ENCODE measurements at regions not wholly inside any gene's neighbourhood (a gene's known extent, or its start where the extent isn't known, plus 50 kb on each side); places are given as distances from the start of the nearest gene placed in this dataset.

- no peak for TF ChIP-seq CTCF (conservative IDR thresholded peaks at IDR 0.05; ENCODE audit: low read depth, low read length)
- TF ChIP-seq RFX5 (IDR thresholded peaks at IDR 0.05; ENCODE audit: low read depth, low read length), result no peak
- TF ChIP-seq RAD21 (IDR thresholded peaks at IDR 0.05; ENCODE audit: low read length), result no peak
- no peak for TF ChIP-seq USF2 (IDR thresholded peaks at IDR 0.05; ENCODE audit: low read depth, low read length)
Measured at GRCh38 chr14:65945327-65945726, 532.8 kb downstream of the FUT8 start.
